ENCODE measurements at regions not wholly inside any gene's neighbourhood (a gene's known extent, or its start where the extent isn't known, plus 50 kb on each side); places are given as distances from the start of the nearest gene placed in this dataset.

DNA sequence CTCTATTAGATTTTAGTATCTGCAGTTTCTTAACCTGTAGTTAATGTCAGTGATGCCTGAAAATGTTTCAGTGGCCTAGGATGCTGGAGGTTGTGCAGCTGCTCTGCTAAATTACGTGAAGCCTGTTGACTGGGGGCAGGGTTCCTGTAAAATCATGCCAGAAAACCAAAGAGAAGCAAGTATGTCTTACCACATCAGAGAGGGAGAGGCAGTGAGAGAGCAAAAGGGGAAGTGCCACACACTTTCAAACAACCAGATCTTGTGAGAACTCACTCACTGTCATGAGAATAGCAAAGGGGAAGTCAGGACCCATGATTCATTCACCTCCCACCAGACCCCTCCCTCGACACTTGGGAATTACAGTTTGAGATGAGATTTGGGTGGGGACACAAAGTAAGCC, 83.9 kb upstream of the CYLC2 start:
- TF ChIP-seq, protein P1, sequence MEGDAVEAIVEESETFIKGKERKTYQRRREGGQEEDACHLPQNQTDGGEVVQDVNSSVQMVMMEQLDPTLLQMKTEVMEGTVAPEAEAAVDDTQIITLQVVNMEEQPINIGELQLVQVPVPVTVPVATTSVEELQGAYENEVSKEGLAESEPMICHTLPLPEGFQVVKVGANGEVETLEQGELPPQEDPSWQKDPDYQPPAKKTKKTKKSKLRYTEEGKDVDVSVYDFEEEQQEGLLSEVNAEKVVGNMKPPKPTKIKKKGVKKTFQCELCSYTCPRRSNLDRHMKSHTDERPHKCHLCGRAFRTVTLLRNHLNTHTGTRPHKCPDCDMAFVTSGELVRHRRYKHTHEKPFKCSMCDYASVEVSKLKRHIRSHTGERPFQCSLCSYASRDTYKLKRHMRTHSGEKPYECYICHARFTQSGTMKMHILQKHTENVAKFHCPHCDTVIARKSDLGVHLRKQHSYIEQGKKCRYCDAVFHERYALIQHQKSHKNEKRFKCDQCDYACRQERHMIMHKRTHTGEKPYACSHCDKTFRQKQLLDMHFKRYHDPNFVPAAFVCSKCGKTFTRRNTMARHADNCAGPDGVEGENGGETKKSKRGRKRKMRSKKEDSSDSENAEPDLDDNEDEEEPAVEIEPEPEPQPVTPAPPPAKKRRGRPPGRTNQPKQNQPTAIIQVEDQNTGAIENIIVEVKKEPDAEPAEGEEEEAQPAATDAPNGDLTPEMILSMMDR (conservative IDR thresholded peaks at IDR 0.05), result no peak
- TF ChIP-seq ZFX (IDR thresholded peaks at IDR 0.05), result no peak

All from C4-2B (cell line).